ENCODE measurements at regions not wholly inside any gene's neighbourhood (a gene's known extent, or its start where the extent isn't known, plus 50 kb on each side); places are given as distances from the start of the nearest gene placed in this dataset.

GRCh38 chr3:13171704-13172643 lies 98.7 kb upstream of the IQSEC1 start:
- TF ChIP-seq CTCF (IDR thresholded peaks at IDR 0.05) (no peak), POLR2A (IDR thresholded peaks at IDR 0.05) (no peak)

Measured in Peyer's patch (tissue), 4 donors.